ENCODE measurements at regions not wholly inside any gene's neighbourhood (a gene's known extent, or its start where the extent isn't known, plus 50 kb on each side); places are given as distances from the start of the nearest gene placed in this dataset.

DNA sequence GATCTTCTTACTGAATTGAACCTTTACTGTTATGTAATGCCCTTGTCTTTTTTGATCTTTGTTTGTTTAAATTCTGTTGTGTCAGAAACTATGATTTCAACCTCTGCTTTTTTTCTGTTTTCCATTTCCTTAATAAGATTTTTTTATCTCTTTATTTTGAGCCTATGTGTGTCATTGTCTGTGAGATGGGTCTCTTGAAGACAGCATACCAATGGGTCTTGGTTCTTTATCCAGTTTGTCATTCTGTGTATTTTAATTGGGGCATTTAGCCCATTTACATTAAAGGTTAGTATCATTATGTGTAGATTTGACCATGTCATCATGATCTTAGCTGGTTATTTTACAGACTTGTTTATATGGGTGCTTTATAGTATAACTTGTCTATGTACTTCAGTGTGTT lies 1803.3 kb downstream of the SLITRK5 start:
- TF ChIP-seq, protein P1, sequence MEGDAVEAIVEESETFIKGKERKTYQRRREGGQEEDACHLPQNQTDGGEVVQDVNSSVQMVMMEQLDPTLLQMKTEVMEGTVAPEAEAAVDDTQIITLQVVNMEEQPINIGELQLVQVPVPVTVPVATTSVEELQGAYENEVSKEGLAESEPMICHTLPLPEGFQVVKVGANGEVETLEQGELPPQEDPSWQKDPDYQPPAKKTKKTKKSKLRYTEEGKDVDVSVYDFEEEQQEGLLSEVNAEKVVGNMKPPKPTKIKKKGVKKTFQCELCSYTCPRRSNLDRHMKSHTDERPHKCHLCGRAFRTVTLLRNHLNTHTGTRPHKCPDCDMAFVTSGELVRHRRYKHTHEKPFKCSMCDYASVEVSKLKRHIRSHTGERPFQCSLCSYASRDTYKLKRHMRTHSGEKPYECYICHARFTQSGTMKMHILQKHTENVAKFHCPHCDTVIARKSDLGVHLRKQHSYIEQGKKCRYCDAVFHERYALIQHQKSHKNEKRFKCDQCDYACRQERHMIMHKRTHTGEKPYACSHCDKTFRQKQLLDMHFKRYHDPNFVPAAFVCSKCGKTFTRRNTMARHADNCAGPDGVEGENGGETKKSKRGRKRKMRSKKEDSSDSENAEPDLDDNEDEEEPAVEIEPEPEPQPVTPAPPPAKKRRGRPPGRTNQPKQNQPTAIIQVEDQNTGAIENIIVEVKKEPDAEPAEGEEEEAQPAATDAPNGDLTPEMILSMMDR (IDR thresholded peaks at IDR 0.05; ENCODE audit: low read depth, low read length, poor library complexity, severe bottlenecking), result no peak
- no peak for TF ChIP-seq EZH2phosphoT487 (IDR thresholded peaks at IDR 0.05; ENCODE audit: borderline replicate concordance, low read length)
